HepG2 (cell line): ENCODE measurements at regions not wholly inside any gene's neighbourhood (a gene's known extent, or its start where the extent isn't known, plus 50 kb on each side); places are given as distances from the start of the nearest gene placed in this dataset.

Experiments used
- ATAC-seq: fragments of 200-7000 bp; cut with Tn5 transposase; 3 replicates; pipeline ENCODE4 v1.9.1; 2020; ENCODE audit warnings: mild to moderate bottlenecking, moderate library complexity
- BruUV-seq: library from RNA; stranded (reverse); fragments of 400-500 nt; replicated peaks from 2 replicates; lab custom pipeline; 2021; lab: Mats Ljungman, UMichigan
- CTCF ChIA-PET: fragments of 300-600 bp; formaldehyde crosslinking; extraction: SDS; loops from one replicate; lab custom pipeline; 2021; ENCODE audit warnings: low total read pairs, inconsistent platforms, low intra/inter-chr PET ratio; lab: Yijun Ruan, JAX
- POLR2A ChIA-PET: fragments of 350-600 bp; sonication (Branson Sonifier 250); formaldehyde crosslinking; loops from one replicate; lab custom pipeline; 2020; ENCODE audit warnings: antibody characterized with exemption, inconsistent platforms; lab: Yijun Ruan, JAX
- DNase-seq: peaks from one replicate; pipeline ENCODE4 v3.0.0-alpha.2; 2015; ENCODE audit warnings: low spot score
- FAIRE-seq: peaks from 3 replicates; lab custom pipeline; 2011; peaks lifted over from hg19 to GRCh38; lab: Jason Lieb, UNC
- H2AFZ ChIP-seq: one replicate; pipeline ENCODE4 v1.6.1; 2011; ENCODE audit warnings: low read length, inconsistent platforms
- H3K27ac ChIP-seq: fragments of 300-600 bp; 3 replicates; pipeline ENCODE4 v1.8.0; 2011; ENCODE audit warnings: mixed run types, mild to moderate bottlenecking, mixed read lengths, low read length, inconsistent platforms; ENCODE audit not compliant: insufficient read depth; ENCODE audit errors: extremely low read length
- H3K27me3 ChIP-seq, 2 experiments: fragments of 200-600 bp in 1 of 2; 2 replicates in 1 of 2; 3 replicates in 1 of 2; pipeline versions ENCODE4 v1.6.0 to v1.8.0; 2011; ENCODE audit warnings: low read length in 2 of 2, mild to moderate bottlenecking in 2 of 2, moderate library complexity in 2 of 2, inconsistent platforms in 1 of 2; ENCODE audit not compliant: insufficient read depth in 2 of 2, control insufficient read depth in 1 of 2
- H3K36me3 ChIP-seq, 2 experiments: fragments of 200-600 bp in 1 of 2; replicated peaks in 1 of 2; 2 replicates in 1 of 2; 3 replicates in 1 of 2; pipeline versions ENCODE4 v1.5.1 to v1.8.0; 2011; ENCODE audit warnings: low read length in 2 of 2, inconsistent platforms in 1 of 2; ENCODE audit not compliant: insufficient read depth in 2 of 2, control insufficient read depth in 1 of 2
- H3K4me1 ChIP-seq: 2 replicates; pipeline ENCODE4 v1.5.1; 2012; ENCODE audit warnings: low read length, inconsistent platforms; ENCODE audit not compliant: insufficient read depth
- H3K4me2 ChIP-seq: 2 replicates; pipeline ENCODE4 v1.6.0; 2011; ENCODE audit warnings: low read depth, low read length, inconsistent platforms
- H3K4me3 ChIP-seq, 3 experiments: fragments of 200-600 bp in 1 of 3; sonication (generic), shearing (Covaris generic) in 1 of 3; replicated peaks in 1 of 3; 2 replicates each; pipeline ENCODE4 v1.5.1; 2011 to 2016; ENCODE audit warnings: low read length in 3 of 3, inconsistent platforms in 2 of 3, low read depth in 2 of 3, mild to moderate bottlenecking in 2 of 3, control low read depth in 1 of 3, mixed read lengths in 1 of 3; ENCODE audit not compliant: insufficient read depth in 1 of 3
- H3K79me2 ChIP-seq: one replicate; pipeline ENCODE4 v1.6.1; 2011; ENCODE audit warnings: low read length, inconsistent platforms; ENCODE audit not compliant: insufficient read depth
- H3K9ac ChIP-seq: 2 replicates; pipeline ENCODE4 v1.6.0; 2011; ENCODE audit warnings: mild to moderate bottlenecking, low read depth, low read length, inconsistent platforms; ENCODE audit not compliant: insufficient read depth
- H3K9me3 ChIP-seq: 2 replicates; pipeline ENCODE4 v1.5.1; 2012; ENCODE audit warnings: mild to moderate bottlenecking, low read length
- H4K20me1 ChIP-seq: 2 replicates; pipeline ENCODE4 v1.6.0; 2011; ENCODE audit warnings: inconsistent platforms, mild to moderate bottlenecking, low read length, moderate library complexity; ENCODE audit not compliant: insufficient read depth
- ATF3 ChIP-seq: sonication (generic); formaldehyde crosslinking; IDR thresholded peaks from 2 replicates; pipeline ENCODE4 v1.4.0; 2020; ENCODE audit warnings: missing genetic modification reagents
- HHEX ChIP-seq: IDR thresholded peaks from 2 replicates; pipeline ENCODE4 v1.6.1; 2016; ENCODE audit warnings: control low read depth
- HINFP ChIP-seq: sonication (generic); formaldehyde crosslinking; IDR thresholded peaks from 2 replicates; pipeline ENCODE4 v1.4.0; 2020; ENCODE audit warnings: low read depth, mild to moderate bottlenecking, missing genetic modification reagents
- HNRNPL ChIP-seq: fragments of 200-400 bp; formaldehyde crosslinking; IDR thresholded peaks from 2 replicates; pipeline ENCODE4 v1.6.1; 2017; ENCODE audit warnings: mild to moderate bottlenecking, low read depth, low read length
- KMT2B ChIP-seq: IDR thresholded peaks from 2 replicates; pipeline ENCODE4 v1.6.1; 2016; ENCODE audit warnings: missing genetic modification reagents, missing compliant biosample characterization
- LCORL ChIP-seq, 2 experiments: fragments of 450-650 bp in 1 of 2; sonication (generic) in 1 of 2; formaldehyde crosslinking in 1 of 2; IDR thresholded peaks; 2 replicates each; pipeline versions ENCODE4 v1.5.0 to v1.6.1; 2017 to 2020; ENCODE audit warnings: antibody characterized with exemption in 1 of 2, missing genetic modification reagents in 1 of 2
- MAFF ChIP-seq: IDR thresholded peaks from 2 replicates; pipeline ENCODE4 v1.6.1; 2011; ENCODE audit warnings: low read depth, low read length, improper control_type of control experiment
- MAFK ChIP-seq, 2 experiments: IDR thresholded peaks in 1 of 2; conservative IDR thresholded peaks in 1 of 2; 2 replicates each; pipeline ENCODE4 v1.6.1; 2011; ENCODE audit warnings: improper control_type of control experiment in 2 of 2, low read length in 2 of 2
- NAIF1 ChIP-seq: sonication (generic); formaldehyde crosslinking; IDR thresholded peaks from 2 replicates; pipeline ENCODE4 v1.5.0; 2020; ENCODE audit warnings: mild to moderate bottlenecking, missing genetic modification reagents, borderline replicate concordance
- ZBTB1 ChIP-seq: sonication (generic); formaldehyde crosslinking; IDR thresholded peaks from 2 replicates; pipeline ENCODE4 v1.4.0; 2020; ENCODE audit warnings: missing genetic modification reagents, borderline replicate concordance
- ZBTB3 ChIP-seq: sonication (generic); formaldehyde crosslinking; IDR thresholded peaks from 2 replicates; pipeline ENCODE4 v1.4.0; 2020; ENCODE audit warnings: low read depth, mild to moderate bottlenecking, moderate library complexity, missing genetic modification reagents, borderline replicate concordance
- ZNF234 ChIP-seq: sonication (generic); formaldehyde crosslinking; conservative IDR thresholded peaks from 2 replicates; pipeline ENCODE4 v1.5.1; 2020; ENCODE audit warnings: mild to moderate bottlenecking, missing genetic modification reagents
- ZNF264 ChIP-seq: sonication (generic); formaldehyde crosslinking; IDR thresholded peaks from 2 replicates; pipeline ENCODE4 v1.4.0; 2020; ENCODE audit warnings: missing genetic modification reagents
- ZNF350 ChIP-seq: sonication (generic); formaldehyde crosslinking; IDR thresholded peaks from 2 replicates; pipeline ENCODE4 v1.4.0; 2020; ENCODE audit warnings: mild to moderate bottlenecking, low read depth, missing genetic modification reagents, borderline replicate concordance
- ZNF432 ChIP-seq: sonication (generic); formaldehyde crosslinking; IDR thresholded peaks from 2 replicates; pipeline ENCODE4 v1.5.0; 2020; ENCODE audit warnings: missing genetic modification reagents, mild to moderate bottlenecking, borderline replicate concordance
- ZNF501 ChIP-seq: sonication (generic); formaldehyde crosslinking; IDR thresholded peaks from 2 replicates; pipeline ENCODE4 v1.5.1; 2020; ENCODE audit warnings: mild to moderate bottlenecking, moderate library complexity, missing genetic modification reagents
- ZNF547 ChIP-seq: sonication (generic); formaldehyde crosslinking; IDR thresholded peaks from 2 replicates; pipeline ENCODE4 v1.5.1; 2020; ENCODE audit warnings: mild to moderate bottlenecking, missing genetic modification reagents
- ZSCAN21 ChIP-seq: sonication (generic); formaldehyde crosslinking; IDR thresholded peaks from 2 replicates; pipeline ENCODE4 v1.8.0; 2022; ENCODE audit warnings: mild to moderate bottlenecking, missing genetic modification reagents, moderate library complexity, borderline replicate concordance
- WGBS: methylation state at CpG from one replicate; pipeline ENCODE4 v1.1.6; 2017; ENCODE audit warnings: low lambda C conversion rate; 5-methylcytosine and 5-hydroxymethylcytosine counted together
- in situ Hi-C: cut with HindIII; loops from 2 replicates; pipeline ENCODE4 v1.10.0; 2017; ENCODE audit warnings: low pct_unique_long_range_greater_than_20kb; ENCODE audit not compliant: extremely low pct_ligation_motif_present
- intact Hi-C: fragments of 100-400 bp; cut with micrococcal nuclease; formaldehyde crosslinking; loops from one replicate; pipeline ENCODE4 v1.10.0; 2022; ENCODE audit not compliant: unreplicated experiment

- H3K79me2 ChIP-seq = no peaks in the 10 kb centered on the region
- H3K4me3 ChIP-seq = no peak overlapping the region
- ATAC-seq = no peak
- H2AFZ ChIP-seq = no peak overlapping the region
- CTCF ChIA-PET = no interaction called here
- POLR2A ChIA-PET = no interaction called here
- DNase-seq = no peak
- H3K9ac ChIP-seq = no peak overlapping the region
- no peak overlapping the region for H3K27ac ChIP-seq
- BruUV-seq = no TSS peak
- no peak for FAIRE-seq
- no peak for TF ChIP-seq ATF3 (CRISPR knock-in tag)
- no peak for TF ChIP-seq ZNF547 (CRISPR knock-in tag)
- TF ChIP-seq ZBTB3 (CRISPR knock-in tag) = no peak
- TF ChIP-seq ZNF350 (CRISPR knock-in tag) = no peak
- peak; percentile 92 for TF ChIP-seq MAFF
- TF ChIP-seq ZNF501 (CRISPR knock-in tag) = no peak
- peak; percentile 90 to 91 for TF ChIP-seq MAFK (conservative IDR thresholded peaks at IDR 0.05 in 1 of 2, IDR thresholded peaks at IDR 0.05 in 1 of 2; ENCODE audit: low read length in 2 of 2)
- H3K4me2 ChIP-seq = no peak overlapping the region
- intact Hi-C loops (no loop called here), in situ Hi-C loops (no loop called here)
- H3K36me3 ChIP-seq = no peaks in the 10 kb centered on the region
- no peaks in the 10 kb centered on the region for H3K4me1 ChIP-seq
- no peaks in the 10 kb centered on the region for H4K20me1 ChIP-seq
- no peaks in the 10 kb centered on the region for H3K9me3 ChIP-seq
- 17% methylated on average over 6 of the region's 6 CpGs for WGBS
- H3K27me3 ChIP-seq = peaks cover 4 to 23% of the 10 kb centered on the region in 2 experiments; a peak in 4 of 5 replicates
Observed at GRCh38 chr5:2036885-2037284, 154.2 kb upstream of the IRX4 start.

- BruUV-seq = no TSS peak
- intact Hi-C loops = no loop called here
- 11% methylated on average over 5 of the region's 5 CpGs for WGBS
- TF ChIP-seq LCORL (IDR thresholded peaks at IDR 0.05) (no peak), LCORL (CRISPR knock-in tag; IDR thresholded peaks at IDR 0.05) (no peak), ZBTB1 (CRISPR knock-in tag) (no peak), HHEX (CRISPR knock-in tag) (no peak), ZNF234 (no peak), HINFP (no peak), KMT2B (CRISPR knock-in tag) (no peak), ZSCAN21 (CRISPR knock-in tag) (no peak), ZNF264 (no peak), HNRNPL (no peak), NAIF1 (no peak), ZNF432 (CRISPR knock-in tag) (no peak)
Observed at GRCh38 chr5:2032432-2032831, 149.7 kb upstream of the IRX4 start.

More at GRCh38 chr5:2032432-2032831, 149.7 kb upstream of the IRX4 start:
- peaks cover 3 to 21% of the 10 kb centered on the region in 2 experiments; a peak in 3 of 5 replicates for H3K27me3 ChIP-seq
- H3K9ac ChIP-seq = no peak overlapping the region
- H3K4me1 ChIP-seq = no peaks in the 10 kb centered on the region
- DNase-seq = no peak
- H3K27ac ChIP-seq = no peak overlapping the region
- CTCF ChIA-PET = no interaction called here
- FAIRE-seq = no peak
- no peaks in the 10 kb centered on the region for H3K9me3 ChIP-seq
- H2AFZ ChIP-seq = no peak overlapping the region
- POLR2A ChIA-PET = no interaction called here
- in situ Hi-C loops = no loop called here
- no peak for ATAC-seq
- H3K79me2 ChIP-seq = no peaks in the 10 kb centered on the region
- no peak overlapping the region for H3K4me2 ChIP-seq
- no peak overlapping the region for H3K4me3 ChIP-seq
- no peaks in the 10 kb centered on the region for H3K36me3 ChIP-seq
- no peaks in the 10 kb centered on the region for H4K20me1 ChIP-seq
